ENCODE measurements at regions not wholly inside any gene's neighbourhood (a gene's known extent, or its start where the extent isn't known, plus 50 kb on each side); places are given as distances from the start of the nearest gene placed in this dataset.

DNA sequence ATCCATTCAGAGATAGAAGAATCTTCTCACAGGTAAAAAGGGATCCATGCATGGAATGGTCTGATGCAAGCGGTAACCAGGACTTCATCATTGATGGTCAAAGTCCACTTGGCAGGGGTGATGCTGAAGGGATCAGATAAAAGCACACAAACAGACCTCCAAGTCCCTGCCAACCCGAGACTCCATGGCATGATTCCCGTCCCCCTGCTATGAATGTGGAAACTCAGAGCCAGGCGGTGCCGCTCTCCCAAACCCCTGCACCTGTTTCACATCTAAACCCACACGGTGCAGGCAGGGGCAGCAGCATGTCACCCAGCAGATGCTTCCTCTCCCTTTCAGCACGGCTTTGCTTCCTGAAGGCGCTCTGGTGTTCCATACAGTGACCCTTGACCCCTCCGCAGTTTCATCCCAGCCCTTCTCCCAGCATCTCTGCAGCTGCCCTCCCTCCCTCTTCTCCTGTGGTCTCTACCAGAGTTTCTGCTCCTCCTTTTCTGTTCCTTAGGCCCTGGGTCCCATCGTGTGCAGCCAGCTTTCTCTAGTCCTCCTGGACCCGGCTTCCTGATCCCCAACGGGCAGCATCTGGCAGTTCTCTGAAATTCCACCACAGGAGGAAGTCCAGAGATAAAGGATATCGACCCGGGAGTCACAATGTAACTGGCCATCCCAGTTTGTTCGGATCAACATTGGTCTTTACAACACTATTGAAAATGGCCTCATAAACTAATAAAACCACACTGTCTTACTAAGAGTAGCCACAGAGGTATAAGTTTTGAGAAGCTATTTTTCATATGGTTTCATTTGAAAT lies 235.0 kb downstream of the TTLL2 start (continued):
- TF ChIP-seq, protein P1, sequence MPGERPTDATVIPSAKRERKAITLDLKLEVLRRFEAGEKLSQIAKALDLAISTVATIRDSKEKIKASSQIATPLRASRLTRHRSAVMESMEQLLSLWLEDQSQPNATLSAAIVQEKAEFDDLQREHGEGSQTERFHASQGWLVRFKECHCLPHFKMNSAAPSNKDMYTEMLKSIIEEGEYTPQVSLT (CRISPR knock-in tag; IDR thresholded peaks at IDR 0.05; ENCODE audit: borderline replicate concordance, low read depth): no peak
- TF ChIP-seq, protein P2, sequence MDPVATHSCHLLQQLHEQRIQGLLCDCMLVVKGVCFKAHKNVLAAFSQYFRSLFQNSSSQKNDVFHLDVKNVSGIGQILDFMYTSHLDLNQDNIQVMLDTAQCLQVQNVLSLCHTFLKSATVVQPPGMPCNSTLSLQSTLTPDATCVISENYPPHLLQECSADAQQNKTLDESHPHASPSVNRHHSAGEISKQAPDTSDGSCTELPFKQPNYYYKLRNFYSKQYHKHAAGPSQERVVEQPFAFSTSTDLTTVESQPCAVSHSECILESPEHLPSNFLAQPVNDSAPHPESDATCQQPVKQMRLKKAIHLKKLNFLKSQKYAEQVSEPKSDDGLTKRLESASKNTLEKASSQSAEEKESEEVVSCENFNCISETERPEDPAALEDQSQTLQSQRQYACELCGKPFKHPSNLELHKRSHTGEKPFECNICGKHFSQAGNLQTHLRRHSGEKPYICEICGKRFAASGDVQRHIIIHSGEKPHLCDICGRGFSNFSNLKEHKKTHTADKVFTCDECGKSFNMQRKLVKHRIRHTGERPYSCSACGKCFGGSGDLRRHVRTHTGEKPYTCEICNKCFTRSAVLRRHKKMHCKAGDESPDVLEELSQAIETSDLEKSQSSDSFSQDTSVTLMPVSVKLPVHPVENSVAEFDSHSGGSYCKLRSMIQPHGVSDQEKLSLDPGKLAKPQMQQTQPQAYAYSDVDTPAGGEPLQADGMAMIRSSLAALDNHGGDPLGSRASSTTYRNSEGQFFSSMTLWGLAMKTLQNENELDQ (CRISPR knock-in tag; IDR thresholded peaks at IDR 0.05; ENCODE audit: borderline replicate concordance): no peak
- TF ChIP-seq, protein P3, sequence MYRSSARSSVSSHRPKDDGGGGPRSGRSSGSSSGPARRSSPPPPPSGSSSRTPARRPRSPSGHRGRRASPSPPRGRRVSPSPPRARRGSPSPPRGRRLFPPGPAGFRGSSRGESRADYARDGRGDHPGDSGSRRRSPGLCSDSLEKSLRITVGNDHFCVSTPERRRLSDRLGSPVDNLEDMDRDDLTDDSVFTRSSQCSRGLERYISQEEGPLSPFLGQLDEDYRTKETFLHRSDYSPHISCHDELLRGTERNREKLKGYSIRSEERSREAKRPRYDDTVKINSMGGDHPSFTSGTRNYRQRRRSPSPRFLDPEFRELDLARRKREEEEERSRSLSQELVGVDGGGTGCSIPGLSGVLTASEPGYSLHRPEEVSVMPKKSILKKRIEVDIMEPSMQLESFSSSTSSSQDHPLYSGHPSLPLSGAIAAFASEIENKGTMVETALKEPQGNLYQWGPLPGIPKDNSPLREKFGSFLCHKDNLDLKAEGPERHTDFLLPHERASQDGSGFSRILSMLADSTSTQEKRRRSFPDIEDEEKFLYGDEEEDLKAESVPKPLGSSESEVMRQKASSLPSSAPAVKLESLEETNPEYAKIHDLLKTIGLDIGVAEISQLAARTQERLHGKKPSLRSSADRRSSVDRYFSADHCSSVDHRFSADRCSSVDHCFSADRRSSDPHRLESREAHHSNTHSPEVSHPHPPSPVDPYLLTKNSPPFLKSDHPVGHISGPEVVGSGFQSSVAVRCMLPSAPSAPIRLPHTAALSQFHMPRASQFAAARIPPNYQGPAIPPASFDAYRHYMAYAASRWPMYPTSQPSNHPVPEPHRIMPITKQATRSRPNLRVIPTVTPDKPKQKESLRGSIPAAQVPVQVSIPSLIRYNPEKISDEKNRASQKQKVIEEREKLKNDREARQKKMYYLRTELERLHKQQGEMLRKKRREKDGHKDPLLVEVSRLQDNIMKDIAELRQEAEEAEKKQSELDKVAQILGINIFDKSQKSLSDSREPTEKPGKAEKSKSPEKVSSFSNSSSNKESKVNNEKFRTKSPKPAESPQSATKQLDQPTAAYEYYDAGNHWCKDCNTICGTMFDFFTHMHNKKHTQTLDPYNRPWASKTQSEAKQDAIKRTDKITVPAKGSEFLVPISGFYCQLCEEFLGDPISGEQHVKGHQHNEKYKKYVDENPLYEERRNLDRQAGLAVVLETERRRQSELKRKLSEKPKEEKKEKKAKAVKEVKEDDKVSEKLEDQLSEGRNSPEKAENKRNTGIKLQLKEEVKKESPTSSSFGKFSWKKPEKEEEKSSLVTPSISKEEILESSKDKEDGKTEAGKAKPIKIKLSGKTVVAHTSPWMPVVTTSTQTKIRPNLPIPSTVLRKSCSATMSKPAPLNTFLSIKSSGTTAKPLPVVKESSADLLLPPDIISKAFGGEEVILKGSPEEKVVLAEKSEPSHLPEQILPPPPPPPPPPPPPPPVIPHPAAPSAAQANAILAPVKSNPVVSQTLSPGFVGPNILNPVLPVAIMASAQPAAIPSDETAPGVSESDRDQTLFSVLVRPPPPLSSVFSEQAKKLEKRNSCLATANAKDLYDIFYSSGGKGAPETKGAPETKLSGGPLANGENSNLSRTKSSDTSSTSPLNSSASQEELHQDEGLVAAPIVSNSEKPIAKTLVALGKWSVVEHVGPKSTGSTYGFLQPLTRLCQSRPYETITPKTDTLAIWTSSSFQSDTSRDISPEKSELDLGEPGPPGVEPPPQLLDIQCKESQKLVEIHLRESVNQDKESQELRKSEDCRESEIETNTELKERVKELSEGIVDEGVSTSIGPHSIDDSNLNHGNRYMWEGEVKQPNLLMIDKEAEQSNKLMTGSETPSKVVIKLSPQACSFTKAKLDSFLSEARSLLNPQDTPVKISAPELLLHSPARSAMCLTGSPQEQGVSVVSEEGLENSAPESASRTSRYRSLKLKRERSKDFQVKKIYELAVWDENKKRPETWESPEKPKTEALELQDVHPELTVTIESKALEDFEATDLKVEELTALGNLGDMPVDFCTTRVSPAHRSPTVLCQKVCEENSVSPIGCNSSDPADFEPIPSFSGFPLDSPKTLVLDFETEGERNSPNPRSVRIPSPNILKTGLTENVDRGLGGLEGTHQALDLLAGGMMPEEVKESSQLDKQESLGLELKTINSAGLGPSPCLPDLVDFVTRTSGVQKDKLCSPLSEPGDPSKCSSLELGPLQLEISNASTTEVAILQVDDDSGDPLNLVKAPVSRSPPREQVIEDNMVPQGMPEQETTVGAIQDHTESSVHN (CRISPR knock-in tag; IDR thresholded peaks at IDR 0.05): peak; percentile 95; the same call in 1 of the 2 replicates
- TF ChIP-seq, protein P4, sequence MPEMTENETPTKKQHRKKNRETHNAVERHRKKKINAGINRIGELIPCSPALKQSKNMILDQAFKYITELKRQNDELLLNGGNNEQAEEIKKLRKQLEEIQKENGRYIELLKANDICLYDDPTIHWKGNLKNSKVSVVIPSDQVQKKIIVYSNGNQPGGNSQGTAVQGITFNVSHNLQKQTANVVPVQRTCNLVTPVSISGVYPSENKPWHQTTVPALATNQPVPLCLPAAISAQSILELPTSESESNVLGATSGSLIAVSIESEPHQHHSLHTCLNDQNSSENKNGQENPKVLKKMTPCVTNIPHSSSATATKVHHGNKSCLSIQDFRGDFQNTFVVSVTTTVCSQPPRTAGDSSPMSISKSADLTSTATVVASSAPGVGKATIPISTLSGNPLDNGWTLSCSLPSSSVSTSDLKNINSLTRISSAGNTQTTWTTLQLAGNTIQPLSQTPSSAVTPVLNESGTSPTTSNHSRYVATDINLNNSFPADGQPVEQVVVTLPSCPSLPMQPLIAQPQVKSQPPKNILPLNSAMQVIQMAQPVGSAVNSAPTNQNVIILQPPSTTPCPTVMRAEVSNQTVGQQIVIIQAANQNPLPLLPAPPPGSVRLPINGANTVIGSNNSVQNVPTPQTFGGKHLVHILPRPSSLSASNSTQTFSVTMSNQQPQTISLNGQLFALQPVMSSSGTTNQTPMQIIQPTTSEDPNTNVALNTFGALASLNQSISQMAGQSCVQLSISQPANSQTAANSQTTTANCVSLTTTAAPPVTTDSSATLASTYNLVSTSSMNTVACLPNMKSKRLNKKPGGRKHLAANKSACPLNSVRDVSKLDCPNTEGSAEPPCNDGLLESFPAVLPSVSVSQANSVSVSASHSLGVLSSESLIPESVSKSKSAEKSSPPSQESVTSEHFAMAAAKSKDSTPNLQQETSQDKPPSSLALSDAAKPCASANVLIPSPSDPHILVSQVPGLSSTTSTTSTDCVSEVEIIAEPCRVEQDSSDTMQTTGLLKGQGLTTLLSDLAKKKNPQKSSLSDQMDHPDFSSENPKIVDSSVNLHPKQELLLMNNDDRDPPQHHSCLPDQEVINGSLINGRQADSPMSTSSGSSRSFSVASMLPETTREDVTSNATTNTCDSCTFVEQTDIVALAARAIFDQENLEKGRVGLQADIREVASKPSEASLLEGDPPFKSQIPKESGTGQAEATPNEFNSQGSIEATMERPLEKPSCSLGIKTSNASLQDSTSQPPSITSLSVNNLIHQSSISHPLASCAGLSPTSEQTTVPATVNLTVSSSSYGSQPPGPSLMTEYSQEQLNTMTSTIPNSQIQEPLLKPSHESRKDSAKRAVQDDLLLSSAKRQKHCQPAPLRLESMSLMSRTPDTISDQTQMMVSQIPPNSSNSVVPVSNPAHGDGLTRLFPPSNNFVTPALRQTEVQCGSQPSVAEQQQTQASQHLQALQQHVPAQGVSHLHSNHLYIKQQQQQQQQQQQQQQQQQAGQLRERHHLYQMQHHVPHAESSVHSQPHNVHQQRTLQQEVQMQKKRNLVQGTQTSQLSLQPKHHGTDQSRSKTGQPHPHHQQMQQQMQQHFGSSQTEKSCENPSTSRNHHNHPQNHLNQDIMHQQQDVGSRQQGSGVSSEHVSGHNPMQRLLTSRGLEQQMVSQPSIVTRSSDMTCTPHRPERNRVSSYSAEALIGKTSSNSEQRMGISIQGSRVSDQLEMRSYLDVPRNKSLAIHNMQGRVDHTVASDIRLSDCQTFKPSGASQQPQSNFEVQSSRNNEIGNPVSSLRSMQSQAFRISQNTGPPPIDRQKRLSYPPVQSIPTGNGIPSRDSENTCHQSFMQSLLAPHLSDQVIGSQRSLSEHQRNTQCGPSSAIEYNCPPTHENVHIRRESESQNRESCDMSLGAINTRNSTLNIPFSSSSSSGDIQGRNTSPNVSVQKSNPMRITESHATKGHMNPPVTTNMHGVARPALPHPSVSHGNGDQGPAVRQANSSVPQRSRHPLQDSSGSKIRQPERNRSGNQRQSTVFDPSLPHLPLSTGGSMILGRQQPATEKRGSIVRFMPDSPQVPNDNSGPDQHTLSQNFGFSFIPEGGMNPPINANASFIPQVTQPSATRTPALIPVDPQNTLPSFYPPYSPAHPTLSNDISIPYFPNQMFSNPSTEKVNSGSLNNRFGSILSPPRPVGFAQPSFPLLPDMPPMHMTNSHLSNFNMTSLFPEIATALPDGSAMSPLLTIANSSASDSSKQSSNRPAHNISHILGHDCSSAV (CRISPR knock-in tag; IDR thresholded peaks at IDR 0.05; ENCODE audit: borderline replicate concordance): no peak
- TF ChIP-seq MEF2D (CRISPR knock-in tag; IDR thresholded peaks at IDR 0.05) (peak; percentile 74; the same call in 1 of the 2 replicates), ZNF614 (CRISPR knock-in tag; IDR thresholded peaks at IDR 0.05; ENCODE audit: borderline replicate concordance) (peak; percentile 65), ARHGAP35 (CRISPR knock-in tag; IDR thresholded peaks at IDR 0.05; ENCODE audit: borderline replicate concordance) (peak; percentile 87)
